T-helper 22 cell (primary cell): ENCODE measurements at regions not wholly inside any gene's neighbourhood (a gene's known extent, or its start where the extent isn't known, plus 50 kb on each side); places are given as distances from the start of the nearest gene placed in this dataset.

ENCODE experiments used
- DNase-seq: peaks from one replicate; pipeline ENCODE4 v3.0.0-alpha.2; 2020; ENCODE audit warnings: low read depth

GRCh38 chr22:48320048-48320682 is 1507.5 kb downstream of the BRD1 start:
- DNase-seq = no peak

DNA sequence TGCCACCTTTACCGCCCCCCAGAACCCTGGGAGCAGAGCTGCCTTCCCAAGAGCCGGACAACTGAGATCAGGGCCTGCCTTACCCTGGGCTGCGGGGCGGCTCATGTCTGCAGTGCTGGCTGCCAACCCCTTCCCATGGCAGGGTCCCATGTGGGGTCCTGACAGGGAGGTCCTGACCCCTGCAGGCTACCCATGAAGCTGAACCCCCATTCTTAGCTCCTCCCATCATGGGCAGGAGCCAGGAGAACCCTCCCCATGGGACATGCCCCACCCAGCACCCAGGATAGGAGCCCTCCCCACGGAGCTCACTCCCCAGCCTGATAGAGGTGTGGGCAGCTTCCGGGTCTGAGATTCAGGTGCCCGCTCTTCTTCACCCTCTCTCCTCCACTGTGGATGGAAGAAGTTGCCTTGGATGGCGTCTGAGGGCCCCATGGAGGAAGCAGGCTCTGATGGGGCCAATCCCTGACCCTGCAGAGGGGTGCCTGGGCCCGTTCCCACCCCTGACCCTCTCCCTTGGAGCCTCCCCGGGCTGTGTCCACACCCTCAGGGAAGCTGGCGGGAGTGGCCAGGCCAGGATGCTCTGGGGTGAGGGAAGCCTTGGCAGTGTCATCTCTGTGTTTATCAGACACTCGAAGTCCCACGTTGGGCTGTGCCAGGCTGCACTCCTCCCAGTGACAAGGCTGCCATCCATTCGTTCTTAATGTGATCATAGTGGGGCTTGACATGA is 1508.2 kb downstream of the BRD1 start:
- DNase-seq = no peak

DNA sequence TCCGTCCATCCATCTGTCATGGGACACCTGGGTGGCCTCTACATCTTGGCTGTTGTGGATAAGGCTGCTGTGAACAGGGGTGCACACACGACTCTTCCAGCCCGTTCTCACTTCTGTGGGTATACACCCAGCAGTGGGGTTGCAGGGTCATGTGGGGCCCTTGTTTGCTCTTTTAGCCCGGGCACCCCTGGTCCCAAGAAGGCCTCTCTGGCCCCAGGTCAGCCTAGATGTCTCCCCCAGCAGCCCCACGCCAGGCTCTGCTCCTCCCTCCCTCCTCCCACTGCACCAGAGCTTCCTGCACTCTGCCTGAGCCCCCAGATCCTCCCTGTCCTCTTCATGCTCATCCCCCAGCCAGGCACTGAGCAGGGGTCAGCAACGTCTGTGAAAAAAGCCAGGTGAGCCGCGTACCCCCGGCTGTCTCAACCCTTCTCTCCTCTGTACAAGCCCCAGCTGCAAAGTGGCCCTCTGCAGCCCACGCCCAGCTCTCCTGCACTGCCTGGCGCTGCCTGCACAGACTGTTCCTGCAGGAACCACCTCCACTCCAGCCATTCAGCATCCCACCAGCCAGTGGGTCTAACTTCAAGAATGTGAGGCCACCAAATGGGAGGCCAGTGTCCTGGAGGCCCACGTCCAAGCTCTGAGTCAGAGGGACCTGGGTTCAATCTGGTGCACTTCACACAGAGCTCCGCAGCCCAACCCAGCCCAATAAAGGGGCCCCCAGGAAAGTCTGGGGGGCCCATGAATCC is 1508.9 kb downstream of the BRD1 start:
- no peak for DNase-seq

DNA sequence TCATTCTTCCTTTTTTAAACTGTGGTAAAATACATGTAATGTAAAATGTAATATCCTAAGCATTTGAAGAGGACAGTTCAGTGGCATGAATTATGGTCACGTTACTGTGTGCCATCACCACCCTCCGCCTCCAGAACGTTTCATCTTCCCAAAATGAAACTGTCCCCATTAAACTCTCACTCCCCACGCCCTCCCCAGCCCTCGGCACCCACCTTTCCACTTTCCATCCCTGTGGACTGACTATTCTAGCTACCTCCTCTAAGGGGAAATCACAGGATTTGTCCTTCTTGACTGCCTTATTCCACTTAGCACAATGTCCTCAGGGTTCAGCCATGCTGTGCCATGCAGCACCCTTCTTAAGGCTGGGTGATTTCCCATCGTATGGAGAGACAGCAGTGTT is 1509.5 kb downstream of the BRD1 start:
- DNase-seq = no peak

DNA sequence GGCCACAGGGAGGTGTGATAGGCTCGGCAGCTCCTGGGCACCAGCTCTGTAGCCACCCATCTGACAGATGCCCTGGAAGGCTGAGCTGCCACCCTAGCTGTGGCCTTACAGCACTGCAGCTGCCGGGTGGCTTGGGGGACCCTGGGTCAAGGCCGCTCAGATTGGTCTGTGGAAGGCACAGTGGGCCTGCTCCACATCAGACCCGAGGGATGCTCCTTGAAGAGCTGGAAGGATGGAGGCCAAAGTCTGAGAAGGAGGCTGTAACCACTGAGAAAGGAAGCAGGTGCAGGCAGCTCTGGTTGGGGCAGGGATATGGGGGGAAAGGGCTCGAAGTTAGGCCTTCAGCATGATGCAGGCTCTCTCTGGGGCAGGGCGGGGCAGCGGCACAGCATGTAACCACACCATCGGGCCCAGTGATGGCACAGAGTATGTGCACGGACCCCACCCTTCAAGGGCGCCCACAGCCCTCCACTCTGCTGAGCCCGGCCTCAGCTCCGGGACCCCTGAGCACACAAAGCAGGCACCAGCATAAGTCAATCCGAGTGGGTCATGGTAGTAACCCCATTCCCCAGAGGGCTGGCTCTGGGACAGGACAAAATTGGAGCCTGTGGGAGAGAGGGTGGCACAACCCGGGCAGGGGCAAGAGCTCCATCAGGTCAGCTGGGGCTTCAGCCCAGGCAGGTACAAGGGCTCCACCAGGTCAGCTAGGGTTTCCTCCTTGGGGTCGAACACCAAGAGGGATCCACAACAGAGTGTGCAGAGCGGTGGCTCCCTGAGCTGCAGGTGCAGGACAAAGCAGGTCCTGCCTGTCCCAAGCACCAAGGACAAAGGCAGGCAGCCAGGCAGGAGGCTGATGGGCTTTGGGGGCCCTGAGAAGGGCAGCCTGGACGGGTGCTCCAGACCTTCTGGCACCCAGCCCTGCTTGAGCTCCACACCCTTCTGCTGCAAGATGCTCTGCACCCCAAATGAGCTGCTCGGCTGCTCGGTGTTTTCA is 1511.1 kb downstream of the BRD1 start:
- no peak for DNase-seq

DNA sequence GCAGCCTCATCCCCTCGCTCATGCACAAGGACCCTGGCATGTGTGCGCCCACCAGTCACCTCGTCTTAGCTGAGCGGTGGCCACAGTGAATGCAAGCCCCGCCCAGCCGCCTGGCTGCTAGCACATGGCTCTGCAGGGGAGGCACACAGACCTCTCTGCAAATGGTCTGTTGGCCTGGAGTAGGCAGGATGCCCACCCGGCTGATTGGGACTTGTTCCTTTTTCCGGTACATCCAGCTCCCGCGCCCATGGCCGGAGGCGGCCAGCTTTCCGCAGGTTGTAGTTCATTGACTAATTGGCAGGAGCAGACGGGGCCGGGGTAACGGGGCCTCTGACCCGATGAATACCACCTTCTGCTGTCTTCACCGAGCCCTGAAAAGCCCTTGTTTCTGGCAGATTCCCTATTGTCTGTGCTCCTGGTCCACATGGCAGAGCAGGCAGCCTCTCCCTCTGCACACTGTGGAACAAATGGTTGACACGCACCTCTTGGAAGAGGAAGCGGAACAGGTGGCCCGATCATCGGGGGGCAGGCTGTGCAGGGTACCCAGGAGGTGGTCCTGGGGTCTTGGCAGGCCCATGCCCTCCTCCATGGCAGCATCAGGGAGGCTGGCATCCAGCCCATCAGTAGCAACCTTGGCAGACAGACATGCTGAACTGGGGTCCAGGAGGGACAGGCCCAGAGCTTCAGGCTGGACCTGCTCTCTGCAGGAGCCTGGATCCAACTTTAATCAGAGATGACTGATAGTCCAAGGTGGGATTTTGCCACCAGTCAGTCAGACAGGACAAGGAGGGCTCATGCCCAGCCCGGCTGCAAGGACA is 1512.0 kb downstream of the BRD1 start:
- DNase-seq = no peak

GRCh38 chr22:48314073-48314472 is 1513.6 kb downstream of the BRD1 start:
- no peak for DNase-seq

DNA sequence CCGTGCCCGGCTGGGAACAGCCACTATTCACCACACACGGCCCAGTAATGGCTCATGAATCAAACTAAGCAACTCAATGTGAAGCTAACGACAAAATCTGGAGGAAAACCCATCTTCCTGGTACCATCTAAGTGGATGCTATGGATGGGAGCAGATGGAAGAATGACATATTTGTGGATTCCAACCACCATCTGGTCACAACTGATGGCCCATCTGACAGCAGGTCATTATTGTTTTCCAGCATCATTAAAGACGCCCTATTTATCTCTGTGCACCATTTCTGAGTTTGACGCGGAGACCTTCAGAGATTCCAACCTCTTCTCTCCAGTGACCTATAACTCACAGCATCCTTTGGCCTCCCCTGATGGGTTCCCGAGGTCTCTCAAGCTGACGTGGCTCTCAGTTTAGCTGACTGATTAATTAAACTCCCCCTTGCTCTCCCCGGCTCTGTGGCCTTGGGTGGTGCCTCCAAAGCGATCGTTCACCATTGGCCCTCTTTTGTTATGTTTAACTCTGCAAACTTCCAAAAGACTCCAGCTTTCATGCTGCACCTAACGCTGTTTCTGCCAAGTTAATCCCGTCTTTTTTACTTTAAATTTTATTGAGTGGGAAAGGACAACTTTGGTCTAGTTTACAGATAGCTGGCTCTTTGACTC is 1514.4 kb downstream of the BRD1 start:
- no peak for DNase-seq

- DNase-seq = no peak
Observed at GRCh38 chr22:48310740-48311139, 1516.9 kb downstream of the BRD1 start.

- DNase-seq = no peak
Observed at GRCh38 chr22:48310289-48310688, 1517.4 kb downstream of the BRD1 start.

DNA sequence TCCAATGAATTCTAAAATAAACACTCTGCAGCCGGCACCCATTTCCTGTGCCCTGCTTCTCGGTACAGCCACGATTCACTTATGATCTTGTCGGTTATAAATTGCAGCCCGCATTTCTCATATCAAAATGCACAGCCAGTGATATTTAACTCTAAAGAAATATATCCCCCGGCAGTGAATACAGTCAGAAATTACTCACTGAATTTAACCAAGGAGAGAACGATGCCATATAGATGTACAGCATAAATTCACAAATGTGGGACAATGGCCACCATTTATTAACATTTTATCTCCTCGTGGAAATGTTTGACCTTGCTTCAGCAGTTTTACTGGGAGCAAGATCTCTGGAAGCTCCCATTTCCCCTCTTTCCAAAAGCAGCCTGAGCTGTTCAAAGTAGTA is 1517.8 kb downstream of the BRD1 start:
- DNase-seq = no peak

DNA sequence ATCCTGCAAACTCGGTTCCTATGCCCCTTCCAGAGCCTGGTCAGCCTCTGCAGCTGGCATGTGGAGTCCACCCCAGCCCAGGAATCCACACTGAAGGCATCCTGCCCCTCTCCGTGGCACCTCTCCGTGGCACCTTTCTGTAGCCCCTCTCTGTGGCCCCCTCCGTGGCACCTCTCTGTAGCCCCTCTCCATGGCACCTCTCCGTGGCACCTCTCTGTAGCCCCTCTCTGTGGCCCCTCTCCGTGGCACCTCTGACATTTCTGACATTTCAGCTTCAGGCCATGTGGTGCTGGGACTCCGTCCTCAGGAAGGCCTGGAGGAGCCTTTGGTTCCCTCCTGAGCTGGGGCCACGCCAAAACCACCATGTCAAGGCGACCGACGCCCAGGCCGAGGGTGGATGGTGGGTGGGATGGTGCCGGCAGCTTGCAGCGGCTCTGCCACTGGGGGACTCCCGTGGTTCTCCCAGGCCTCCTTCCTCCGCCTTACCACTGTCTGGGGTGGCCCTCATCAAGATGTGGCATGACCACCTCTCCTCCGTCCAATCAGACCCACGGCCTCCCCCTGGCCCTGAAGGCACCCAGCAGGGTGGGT is 1518.5 kb downstream of the BRD1 start:
- DNase-seq = no peak

- DNase-seq = no peak
Observed at GRCh38 chr22:48307931-48308330, 1519.7 kb downstream of the BRD1 start.

GRCh38 chr22:48306785-48307510 is 1520.7 kb downstream of the BRD1 start:
- no peak for DNase-seq

GRCh38 chr22:48306284-48306683 is 1521.4 kb downstream of the BRD1 start:
- DNase-seq = no peak

- DNase-seq = no peak
Observed at GRCh38 chr22:48305726-48306235, 1521.9 kb downstream of the BRD1 start.

DNA sequence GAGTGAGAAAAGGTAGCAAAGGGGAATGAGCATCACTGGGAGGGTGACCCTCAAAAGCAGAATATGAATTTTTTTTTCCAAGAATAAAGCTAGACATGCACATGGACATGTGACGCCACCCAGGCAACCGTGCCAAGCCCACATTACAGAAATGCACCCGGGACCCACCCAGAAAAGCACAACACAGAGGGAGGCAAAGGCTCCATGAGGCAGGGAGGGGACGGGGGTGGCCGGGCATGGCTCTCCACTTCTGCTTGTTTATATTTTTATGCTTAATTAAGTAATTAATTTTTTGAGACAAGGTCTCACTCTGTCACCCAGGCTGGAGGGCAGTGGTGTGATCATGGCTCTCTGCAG is 1524.3 kb downstream of the BRD1 start:
- no peak for DNase-seq

DNA sequence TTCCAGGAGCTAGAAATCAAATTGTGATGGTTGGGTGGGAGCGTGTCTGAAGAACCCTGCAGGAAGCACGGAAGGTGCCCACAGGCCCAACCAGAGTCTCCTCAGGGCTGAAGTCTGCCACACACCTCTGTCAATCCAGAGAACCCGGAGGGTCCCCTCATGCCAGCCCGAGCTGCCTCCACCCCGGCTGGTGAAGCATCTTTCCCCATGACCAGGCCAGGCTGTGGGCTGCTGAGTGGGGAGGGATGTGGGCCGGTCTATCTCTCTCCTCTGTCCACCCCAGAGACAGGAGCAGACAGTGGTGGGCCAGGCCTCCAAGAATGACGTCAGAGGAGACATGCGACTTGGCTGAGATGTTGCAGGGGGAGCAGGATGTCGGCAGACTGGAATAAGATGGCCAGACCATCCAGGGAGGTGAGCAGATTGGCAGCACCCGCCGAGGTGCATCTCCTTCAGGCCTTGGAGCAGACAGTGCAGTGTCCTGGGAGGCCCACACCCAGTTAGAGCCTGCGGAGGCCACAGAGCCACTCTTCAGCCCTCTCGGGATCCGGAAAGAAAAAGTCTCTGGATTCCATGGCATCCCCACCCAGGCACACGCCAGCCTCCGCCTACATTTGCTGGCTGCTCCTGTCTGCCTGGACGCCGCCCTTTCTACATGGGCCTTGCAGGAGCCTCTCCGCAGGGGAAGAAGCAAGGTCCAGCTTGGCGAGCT is 1524.9 kb downstream of the BRD1 start:
- DNase-seq = no peak

GRCh38 chr22:48301908-48302307 is 1525.8 kb downstream of the BRD1 start:
- no peak for DNase-seq
